RWPE1 (cell line): ENCODE measurements at regions not wholly inside any gene's neighbourhood (a gene's known extent, or its start where the extent isn't known, plus 50 kb on each side); places are given as distances from the start of the nearest gene placed in this dataset.

Experiments
- CTCF ChIA-PET: fragments of 350-600 bp; sonication (Branson Sonifier 250); formaldehyde crosslinking; extraction: SDS; loops from one replicate; lab custom pipeline; 2021; lab: Yijun Ruan, JAX
- POLR2A ChIA-PET: fragments of 400-600 bp; formaldehyde crosslinking; extraction: SDS; loops from one replicate; lab custom pipeline; 2020; ENCODE audit warnings: antibody characterized with exemption; ENCODE audit not compliant: low non-redundant PET; lab: Yijun Ruan, JAX
- DNase-seq: peaks from one replicate; pipeline ENCODE4 v3.0.0; 2012; ENCODE audit warnings: low spot score
- H3K27ac ChIP-seq: fragments of 450-650 bp; 2 replicates; pipeline ENCODE4 v1.5.1; 2017
- TF ChIP-seq, protein P1 (sequence below): fragments of 450-650 bp; conservative IDR thresholded peaks from 2 replicates; pipeline ENCODE4 v1.5.1; 2017; ENCODE audit warnings: low read depth, mild to moderate bottlenecking

DNA sequence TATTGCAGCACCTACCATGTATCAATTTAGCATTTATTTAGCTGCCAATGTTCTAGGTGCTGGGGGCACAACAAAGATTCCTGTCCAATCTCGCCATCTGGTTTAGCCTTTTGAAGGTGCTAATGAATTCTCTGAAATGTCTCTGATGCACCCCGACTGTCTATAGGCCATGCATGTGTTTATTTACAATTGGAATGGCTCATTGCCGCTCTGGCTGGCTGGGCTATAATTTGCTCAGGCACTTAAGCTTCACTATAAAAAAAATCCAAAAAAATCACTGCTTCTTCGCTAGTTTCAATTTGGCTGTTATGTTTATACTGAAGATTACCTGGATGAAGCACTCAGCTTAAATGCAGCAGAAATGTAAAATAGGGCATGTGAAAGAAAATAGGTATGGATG lies 115.0 kb upstream of the PAX6 start:
- ChIA-PET CTCF (no interaction called here), POLR2A (no interaction called here)
- no peak overlapping the region for H3K27ac ChIP-seq
- TF ChIP-seq, protein P1, sequence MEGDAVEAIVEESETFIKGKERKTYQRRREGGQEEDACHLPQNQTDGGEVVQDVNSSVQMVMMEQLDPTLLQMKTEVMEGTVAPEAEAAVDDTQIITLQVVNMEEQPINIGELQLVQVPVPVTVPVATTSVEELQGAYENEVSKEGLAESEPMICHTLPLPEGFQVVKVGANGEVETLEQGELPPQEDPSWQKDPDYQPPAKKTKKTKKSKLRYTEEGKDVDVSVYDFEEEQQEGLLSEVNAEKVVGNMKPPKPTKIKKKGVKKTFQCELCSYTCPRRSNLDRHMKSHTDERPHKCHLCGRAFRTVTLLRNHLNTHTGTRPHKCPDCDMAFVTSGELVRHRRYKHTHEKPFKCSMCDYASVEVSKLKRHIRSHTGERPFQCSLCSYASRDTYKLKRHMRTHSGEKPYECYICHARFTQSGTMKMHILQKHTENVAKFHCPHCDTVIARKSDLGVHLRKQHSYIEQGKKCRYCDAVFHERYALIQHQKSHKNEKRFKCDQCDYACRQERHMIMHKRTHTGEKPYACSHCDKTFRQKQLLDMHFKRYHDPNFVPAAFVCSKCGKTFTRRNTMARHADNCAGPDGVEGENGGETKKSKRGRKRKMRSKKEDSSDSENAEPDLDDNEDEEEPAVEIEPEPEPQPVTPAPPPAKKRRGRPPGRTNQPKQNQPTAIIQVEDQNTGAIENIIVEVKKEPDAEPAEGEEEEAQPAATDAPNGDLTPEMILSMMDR, result no peak
- DNase-seq, result no peak

DNA sequence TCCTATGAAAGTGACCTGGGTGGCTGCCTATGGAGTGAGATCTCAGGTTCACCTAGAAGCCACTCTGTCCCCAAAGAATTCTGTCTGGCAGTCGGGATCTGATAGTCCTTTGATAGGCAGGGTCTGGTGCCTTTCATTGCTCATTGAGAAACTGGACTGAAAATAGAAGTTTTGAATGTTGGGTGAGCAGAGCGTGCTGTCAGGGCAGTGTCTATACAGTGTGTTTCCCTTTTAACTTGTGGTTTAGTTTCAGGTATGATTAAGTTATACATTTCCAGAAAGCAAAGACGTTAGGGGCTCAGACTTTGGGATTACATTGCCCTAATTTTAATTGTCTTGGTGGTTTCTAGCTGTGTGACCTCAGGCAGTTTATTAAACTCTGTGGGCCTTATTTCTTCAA lies 111.3 kb upstream of the PAX6 start:
- no peak overlapping the region for H3K27ac ChIP-seq
- CTCF ChIA-PET, result interaction anchor here (0.6 kb wide), 1 partner anchor 264 kb away, joined by 3 read pairs; no protein-coding TSS in a partner anchor
- DNase-seq, result no peak
- POLR2A ChIA-PET, result no interaction called here
- TF ChIP-seq, protein P1, result no peak

DNA sequence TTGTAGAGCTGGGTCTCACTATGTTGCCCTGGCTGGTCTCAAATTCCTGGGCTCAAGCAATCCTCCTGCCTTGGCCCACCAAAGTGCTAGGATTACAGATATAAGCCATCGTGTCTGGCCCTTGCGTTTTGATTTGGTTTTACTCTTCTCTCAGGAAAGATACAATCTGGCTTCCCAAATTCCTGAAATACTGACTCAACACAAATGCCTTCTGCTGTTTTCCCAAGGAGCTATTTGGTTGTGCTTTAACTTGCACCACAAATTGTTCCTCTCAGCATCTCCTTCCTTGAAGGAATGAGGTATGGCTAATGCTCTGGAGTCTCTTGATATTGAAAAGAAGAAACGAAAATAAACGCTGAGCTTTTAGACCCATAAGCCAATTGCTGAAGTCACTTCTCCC lies 110.0 kb upstream of the PAX6 start:
- TF ChIP-seq, protein P1, result no peak
- CTCF ChIA-PET, result no interaction called here
- DNase-seq, result no peak
- POLR2A ChIA-PET, result no interaction called here
- H3K27ac ChIP-seq, result no peak overlapping the region

DNA sequence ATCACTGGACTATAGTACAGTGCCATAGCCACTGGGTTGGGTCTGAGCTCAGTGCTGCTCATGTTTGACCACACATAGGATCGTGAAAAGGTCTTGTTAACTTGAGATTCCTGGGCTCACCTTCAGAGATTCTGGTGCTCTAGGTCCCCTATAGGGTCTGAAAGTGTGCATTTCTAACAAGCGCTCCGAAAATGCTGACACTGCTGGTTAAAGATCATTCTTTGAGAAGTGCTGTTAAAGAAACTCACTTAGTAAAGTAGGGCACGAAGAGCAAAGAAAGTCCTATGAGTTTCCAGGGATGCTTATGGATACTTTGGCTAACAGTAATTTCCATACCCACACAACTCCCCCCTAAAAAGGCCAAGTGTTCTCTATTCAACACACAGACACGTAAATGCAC lies 108.1 kb upstream of the PAX6 start:
- POLR2A ChIA-PET, result no interaction called here
- TF ChIP-seq, protein P1, result no peak

DNA sequence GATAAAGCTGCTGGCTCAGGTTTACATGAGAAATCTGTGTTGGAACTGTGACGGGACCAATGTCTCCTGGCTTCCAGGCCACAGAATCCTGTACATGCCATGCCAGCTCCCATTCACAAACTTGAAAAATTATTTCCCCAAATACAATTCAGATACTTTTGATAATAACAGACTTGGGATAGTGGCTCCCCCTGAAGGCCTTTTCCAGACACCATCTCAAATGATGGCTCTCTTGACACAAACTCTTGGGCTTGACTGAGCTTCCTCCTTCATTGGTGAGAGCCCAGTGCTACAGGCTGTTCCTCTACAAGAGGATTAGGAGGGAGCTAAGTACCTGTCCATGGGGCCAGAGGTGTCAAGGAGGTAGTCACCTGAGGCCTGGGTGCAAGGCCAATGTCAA lies 104.7 kb upstream of the PAX6 start:
- ChIA-PET CTCF (no interaction called here), POLR2A (no interaction called here)
- TF ChIP-seq, protein P1, result no peak
- no peak overlapping the region for H3K27ac ChIP-seq
- DNase-seq, result no peak

More for the DNA sequence above, 108.1 kb upstream of the PAX6 start:
- DNase-seq, result no peak
- CTCF ChIA-PET, result no interaction called here
- no peak overlapping the region for H3K27ac ChIP-seq

DNA sequence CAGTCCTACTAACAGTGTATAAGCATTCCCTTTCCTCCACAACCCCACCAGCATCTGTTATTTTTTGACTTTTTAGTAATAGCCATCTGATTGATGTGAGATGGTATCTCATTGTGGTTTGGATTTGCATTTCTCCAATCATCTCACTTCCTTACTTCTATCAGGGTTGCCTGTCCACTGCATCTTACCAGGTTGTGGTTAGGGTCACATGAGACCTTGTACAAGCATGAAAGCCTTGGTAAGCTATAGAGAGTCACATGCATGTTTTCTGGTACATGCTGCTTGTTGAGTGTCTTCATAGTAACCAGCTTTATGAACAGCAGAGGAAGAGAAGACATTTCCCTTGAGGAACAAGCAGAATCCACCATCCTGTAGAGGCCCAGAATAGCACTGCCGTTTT lies 102.9 kb upstream of the PAX6 start:
- ChIA-PET CTCF (no interaction called here), POLR2A (no interaction called here)
- TF ChIP-seq, protein P1, result no peak
- DNase-seq, result no peak
- H3K27ac ChIP-seq, result no peak overlapping the region
